Retinal pigment epithelial cell (primary cell): ENCODE measurements at regions not wholly inside any gene's neighbourhood (a gene's known extent, or its start where the extent isn't known, plus 50 kb on each side); places are given as distances from the start of the nearest gene placed in this dataset.
"Not testable (repeated sequence)": the region's sequence is repeated elsewhere in the genome, so short reads cannot be mapped to it uniquely, and the experiment has no call there.

Source experiments
- DNase-seq: peaks from one replicate; pipeline ENCODE4 v3.0.0-alpha.2; 2010; ENCODE audit warnings: low read depth
- H3K4me3 ChIP-seq: 2 replicates; pipeline ENCODE4 v1.5.1; 2011; ENCODE audit warnings: mild to moderate bottlenecking, low read length, control low read depth, moderate library complexity
- TF ChIP-seq, protein P1 (sequence below): conservative IDR thresholded peaks from 2 replicates; pipeline ENCODE4 v1.5.1; 2011; ENCODE audit warnings: low read depth, low read length, control low read depth, inconsistent platforms

GRCh38 chr7:13603661-13604060 is 385.8 kb downstream of the ETV1 start:
- no peak for DNase-seq
- TF ChIP-seq, protein P1, sequence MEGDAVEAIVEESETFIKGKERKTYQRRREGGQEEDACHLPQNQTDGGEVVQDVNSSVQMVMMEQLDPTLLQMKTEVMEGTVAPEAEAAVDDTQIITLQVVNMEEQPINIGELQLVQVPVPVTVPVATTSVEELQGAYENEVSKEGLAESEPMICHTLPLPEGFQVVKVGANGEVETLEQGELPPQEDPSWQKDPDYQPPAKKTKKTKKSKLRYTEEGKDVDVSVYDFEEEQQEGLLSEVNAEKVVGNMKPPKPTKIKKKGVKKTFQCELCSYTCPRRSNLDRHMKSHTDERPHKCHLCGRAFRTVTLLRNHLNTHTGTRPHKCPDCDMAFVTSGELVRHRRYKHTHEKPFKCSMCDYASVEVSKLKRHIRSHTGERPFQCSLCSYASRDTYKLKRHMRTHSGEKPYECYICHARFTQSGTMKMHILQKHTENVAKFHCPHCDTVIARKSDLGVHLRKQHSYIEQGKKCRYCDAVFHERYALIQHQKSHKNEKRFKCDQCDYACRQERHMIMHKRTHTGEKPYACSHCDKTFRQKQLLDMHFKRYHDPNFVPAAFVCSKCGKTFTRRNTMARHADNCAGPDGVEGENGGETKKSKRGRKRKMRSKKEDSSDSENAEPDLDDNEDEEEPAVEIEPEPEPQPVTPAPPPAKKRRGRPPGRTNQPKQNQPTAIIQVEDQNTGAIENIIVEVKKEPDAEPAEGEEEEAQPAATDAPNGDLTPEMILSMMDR = no peak
- H3K4me3 ChIP-seq = no peak overlapping the region

GRCh38 chr7:13604178-13604577 is 385.3 kb downstream of the ETV1 start:
- DNase-seq = no peak
- TF ChIP-seq, protein P1 = no peak
- no peak overlapping the region for H3K4me3 ChIP-seq

DNA sequence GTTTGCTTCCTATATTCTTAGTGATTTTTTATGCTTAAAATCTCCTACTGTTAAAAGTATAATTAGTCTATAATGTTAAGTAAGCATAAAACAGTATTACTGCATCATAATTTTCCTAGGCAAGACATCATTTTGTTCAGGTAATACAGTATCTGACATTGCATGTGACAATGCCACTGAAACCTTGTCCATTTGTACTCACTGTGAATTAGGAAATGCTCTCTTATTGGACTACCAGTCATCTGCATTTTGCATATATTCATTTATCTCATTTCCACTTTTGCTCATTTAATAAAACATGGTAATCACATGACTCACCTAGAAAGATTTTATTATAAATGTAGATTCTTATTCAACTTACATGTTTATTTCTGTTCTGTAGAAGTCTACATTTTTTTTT is 379.1 kb downstream of the ETV1 start:
- TF ChIP-seq, protein P1 = no peak
- DNase-seq = no peak
- no peak overlapping the region for H3K4me3 ChIP-seq

DNA sequence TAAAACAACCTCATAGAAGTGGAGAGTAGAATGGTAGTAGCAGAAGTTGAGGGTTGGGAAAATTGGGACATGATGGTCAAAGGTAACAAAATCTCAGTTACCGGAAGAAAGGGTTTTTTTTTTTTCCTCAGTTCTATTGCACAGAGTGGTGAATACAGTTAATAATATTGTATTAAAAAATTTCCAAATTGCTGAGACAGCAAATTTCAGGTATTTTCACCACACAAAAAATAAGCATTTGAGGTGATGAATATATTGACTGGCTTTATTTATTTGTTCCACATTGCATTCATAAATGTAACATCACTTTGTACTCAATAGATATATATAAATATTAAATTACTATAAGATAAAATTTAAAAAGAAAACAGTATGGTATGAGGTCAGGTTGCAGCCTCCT is 373.8 kb downstream of the ETV1 start:
- H3K4me3 ChIP-seq = no peak overlapping the region
- TF ChIP-seq, protein P1 = no peak
- no peak for DNase-seq

DNA sequence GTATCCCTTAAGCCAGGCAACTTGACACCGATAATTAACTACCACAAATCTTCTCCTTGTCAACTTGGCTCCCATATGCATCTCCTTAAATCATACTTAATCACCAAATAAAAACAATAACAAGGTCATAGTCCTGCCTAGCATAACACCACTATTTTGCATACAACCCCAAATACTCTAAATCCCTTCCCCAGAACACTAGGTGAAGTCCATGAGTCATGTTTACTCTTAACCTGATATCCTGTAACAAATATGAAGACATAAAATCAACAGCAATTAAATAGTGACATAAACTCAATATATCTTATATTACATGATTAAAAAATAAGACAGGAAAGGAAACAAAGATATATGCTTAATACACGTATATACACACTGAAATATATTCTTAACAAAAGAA is 362.0 kb downstream of the ETV1 start:
- TF ChIP-seq, protein P1 = no peak
- H3K4me3 ChIP-seq = no peak overlapping the region
- no peak for DNase-seq

DNA sequence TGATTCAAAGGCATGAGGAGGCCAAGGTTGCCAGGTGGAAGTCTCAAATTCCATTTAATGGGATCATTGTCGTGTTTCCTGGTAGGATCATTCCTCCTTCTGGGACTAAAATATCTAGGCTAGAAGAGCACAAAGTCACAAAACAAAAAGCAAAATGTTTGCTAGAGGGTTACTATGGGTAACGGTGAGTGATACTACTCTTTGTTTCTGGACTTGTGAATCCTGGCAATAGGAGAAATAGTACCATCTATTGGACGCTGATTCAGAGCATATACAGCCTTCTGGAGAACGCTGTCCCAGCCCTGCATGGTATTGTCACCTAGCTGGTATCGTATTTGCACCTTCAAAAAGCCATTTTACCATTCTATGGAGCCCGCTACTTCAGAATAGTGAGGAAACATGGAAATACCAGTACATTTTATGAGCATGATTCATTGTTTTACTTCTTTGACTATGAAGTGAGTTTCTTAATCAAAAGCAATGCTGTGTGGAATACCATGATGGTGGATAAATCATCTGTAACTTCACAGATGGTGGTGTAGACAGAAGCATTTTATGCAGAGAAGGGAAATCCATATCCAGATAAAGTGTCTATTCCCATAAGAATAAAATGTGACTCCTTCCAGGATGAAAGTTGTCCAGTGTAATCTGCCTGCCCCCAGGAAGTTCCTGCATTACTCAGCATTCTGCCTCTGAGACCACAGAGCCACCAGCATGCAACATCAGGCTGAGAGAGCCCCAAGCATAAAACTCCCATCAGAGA is 361.0 kb downstream of the ETV1 start:
- no peak for DNase-seq
- TF ChIP-seq, protein P1 = no peak
- no peak overlapping the region for H3K4me3 ChIP-seq

DNA sequence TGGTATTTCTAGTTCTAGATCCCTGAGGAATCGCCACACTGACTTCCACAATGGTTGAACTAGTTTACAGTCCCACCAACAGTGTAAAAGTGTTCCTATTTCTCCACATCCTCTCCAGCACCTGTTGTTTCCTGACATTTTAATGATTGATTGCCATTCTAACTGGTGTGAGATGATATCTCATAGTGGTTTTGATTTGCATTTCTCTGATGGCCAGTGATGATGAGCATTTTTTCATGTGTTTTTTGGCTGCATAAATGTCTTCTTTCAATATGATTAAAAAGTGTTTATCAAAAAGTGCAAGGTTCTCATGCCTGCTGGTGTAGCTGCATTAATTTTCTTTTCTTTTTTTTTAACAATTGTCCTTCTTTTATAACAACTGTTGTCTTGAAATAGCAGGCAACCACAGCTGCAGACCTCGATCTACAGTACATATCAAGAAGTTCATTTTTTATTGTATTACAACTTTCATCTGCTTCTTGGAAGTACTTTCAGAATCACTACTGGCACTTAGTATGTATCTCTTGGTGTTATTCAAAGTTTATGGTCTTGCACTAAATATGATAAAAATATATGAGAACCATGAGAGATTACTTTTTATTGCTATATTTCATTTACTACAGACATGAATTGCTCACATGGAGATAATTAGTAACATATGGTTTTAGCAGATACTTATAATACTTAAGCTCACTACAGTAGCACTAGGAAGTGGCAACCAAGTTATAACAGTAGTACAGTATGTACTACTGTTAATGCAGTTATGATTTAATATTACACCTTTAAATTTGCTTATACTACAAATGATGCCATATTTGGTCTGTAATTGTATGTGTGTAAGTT is 358.0 kb downstream of the ETV1 start:
- not testable (repeated sequence) for DNase-seq, H3K4me3 ChIP-seq
